GM12873 (cell line): ENCODE measurements at regions not wholly inside any gene's neighbourhood (a gene's known extent, or its start where the extent isn't known, plus 50 kb on each side); places are given as distances from the start of the nearest gene placed in this dataset.

Experiments used
- TF ChIP-seq, protein P1 (sequence below): IDR thresholded peaks from 2 replicates; pipeline ENCODE4 v1.5.1; 2012; ENCODE audit warnings: low read depth, mild to moderate bottlenecking, moderate library complexity, low read length, control low read depth; ENCODE audit not compliant: insufficient read depth; ENCODE audit errors: missing control alignments

- TF ChIP-seq, protein P1, sequence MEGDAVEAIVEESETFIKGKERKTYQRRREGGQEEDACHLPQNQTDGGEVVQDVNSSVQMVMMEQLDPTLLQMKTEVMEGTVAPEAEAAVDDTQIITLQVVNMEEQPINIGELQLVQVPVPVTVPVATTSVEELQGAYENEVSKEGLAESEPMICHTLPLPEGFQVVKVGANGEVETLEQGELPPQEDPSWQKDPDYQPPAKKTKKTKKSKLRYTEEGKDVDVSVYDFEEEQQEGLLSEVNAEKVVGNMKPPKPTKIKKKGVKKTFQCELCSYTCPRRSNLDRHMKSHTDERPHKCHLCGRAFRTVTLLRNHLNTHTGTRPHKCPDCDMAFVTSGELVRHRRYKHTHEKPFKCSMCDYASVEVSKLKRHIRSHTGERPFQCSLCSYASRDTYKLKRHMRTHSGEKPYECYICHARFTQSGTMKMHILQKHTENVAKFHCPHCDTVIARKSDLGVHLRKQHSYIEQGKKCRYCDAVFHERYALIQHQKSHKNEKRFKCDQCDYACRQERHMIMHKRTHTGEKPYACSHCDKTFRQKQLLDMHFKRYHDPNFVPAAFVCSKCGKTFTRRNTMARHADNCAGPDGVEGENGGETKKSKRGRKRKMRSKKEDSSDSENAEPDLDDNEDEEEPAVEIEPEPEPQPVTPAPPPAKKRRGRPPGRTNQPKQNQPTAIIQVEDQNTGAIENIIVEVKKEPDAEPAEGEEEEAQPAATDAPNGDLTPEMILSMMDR = no peak
Measured at GRCh38 chr1:238710697-238711096, 675.7 kb upstream of the CHRM3 start.

DNA sequence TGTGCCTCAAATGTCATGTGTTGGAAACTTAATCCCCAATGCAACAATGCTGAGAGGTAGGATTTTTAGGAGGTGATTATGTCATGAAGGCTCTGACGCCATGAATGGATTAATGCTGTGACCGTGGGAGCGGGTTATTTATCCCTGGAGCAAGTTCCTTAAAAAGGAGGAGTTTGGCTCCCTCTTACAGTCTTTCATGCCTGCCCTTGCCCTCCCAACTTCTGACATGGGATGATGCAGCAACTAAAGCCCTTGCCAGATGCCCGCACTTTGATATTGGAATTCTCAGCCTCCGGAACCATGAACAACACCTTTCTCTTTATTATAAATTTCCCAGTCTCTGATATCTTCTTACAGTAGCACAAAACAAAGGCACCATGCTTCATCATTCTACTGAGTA is 685.3 kb upstream of the CHRM3 start:
- TF ChIP-seq, protein P1 = no peak

DNA sequence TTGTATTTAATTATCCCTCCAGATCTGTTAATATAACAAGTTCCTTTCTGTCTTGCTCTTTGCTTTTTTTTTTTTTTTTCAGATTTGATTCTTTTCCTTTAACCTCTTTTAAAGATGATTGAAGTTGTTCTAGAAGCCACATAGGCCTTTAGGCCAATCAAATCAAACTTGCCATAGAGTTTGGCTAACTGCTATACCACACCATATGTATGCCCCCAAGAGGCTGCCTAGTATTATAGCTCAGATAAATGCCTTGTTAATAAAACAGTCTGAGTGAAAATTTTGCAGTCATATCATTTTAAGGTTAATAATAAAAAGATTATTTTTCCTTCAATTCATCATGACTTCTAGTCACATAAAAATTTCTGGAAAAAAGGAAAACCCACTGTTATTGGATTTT is 696.0 kb upstream of the CHRM3 start:
- TF ChIP-seq, protein P1 = no peak

GRCh38 chr1:238681451-238681850 is 704.9 kb upstream of the CHRM3 start:
- TF ChIP-seq, protein P1 = no peak

GRCh38 chr1:238681021-238681420 is 705.3 kb upstream of the CHRM3 start:
- TF ChIP-seq, protein P1 = no peak

- TF ChIP-seq, protein P1 = no peak
Measured at GRCh38 chr1:238677567-238677966, 708.8 kb upstream of the CHRM3 start.

DNA sequence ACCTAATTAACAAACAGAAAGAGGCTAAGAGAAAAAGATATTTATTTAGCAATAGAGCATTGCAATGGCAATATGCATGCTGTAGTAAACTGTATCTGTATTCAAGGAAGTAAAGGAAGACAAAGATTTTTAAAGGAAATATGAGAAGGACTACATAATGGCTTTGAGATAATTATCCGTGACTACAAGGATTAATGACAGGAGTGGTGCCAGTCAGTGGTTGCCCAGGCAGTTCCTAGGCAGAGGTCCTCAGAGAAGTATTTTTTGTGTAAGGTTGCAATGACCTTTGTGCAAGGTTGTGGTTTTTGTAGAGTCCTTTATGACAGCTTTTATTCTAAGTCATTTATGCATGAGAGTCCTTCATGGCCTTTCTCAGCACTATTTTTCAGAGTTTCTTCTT is 711.1 kb upstream of the CHRM3 start:
- TF ChIP-seq, protein P1 = no peak
